ENCODE measurements at regions not wholly inside any gene's neighbourhood (a gene's known extent, or its start where the extent isn't known, plus 50 kb on each side); places are given as distances from the start of the nearest gene placed in this dataset.

DNA sequence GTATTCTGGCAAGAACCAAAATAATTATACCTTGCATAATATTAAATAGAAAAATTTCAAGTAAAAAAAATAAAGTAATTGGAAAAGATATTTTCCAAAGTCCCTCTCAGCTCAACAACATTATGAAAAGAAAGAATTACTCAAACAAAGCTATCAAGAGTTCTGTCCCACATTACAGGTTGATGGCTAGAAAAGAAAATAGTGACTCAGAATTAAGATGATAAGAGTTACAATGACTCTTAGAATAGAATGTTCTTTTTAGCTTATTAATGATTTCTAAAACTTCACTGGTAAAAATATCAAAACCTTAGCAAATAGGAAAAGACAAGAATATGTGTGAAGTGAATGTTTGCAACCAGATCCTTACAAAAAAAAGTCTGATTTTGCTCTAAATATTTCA lies 312.5 kb upstream of the PDGFD start:
- no peak for TF ChIP-seq POLR2A (IDR thresholded peaks at IDR 0.05; ENCODE audit: low read length)
- TF ChIP-seq GATA1 (IDR thresholded peaks at IDR 0.05; ENCODE audit: low read depth, low read length), result no peak
